OCI-LY7 (cell line): ENCODE measurements at regions not wholly inside any gene's neighbourhood (a gene's known extent, or its start where the extent isn't known, plus 50 kb on each side); places are given as distances from the start of the nearest gene placed in this dataset.

Source experiments
- BruUV-seq: library from RNA; stranded (reverse); fragments of 400-500 nt; replicated peaks from 2 replicates; lab custom pipeline; 2021; lab: Mats Ljungman, UMichigan
- CTCF ChIA-PET: fragments of 300-600 bp; sonication (Branson Sonifier 250); formaldehyde crosslinking; loops from one replicate; lab custom pipeline; 2022; ENCODE audit warnings: antibody characterized with exemption; ENCODE audit not compliant: unreplicated experiment; lab: Charles Lee
- POLR2A ChIA-PET: fragments of 300-600 bp; sonication (Branson Sonifier 250); formaldehyde crosslinking; loops from one replicate; lab custom pipeline; 2022; ENCODE audit warnings: antibody characterized with exemption; lab: Charles Lee
- DNase-seq: peaks from one replicate; pipeline ENCODE4 v3.0.0-alpha.2; 2015; ENCODE audit warnings: low spot score
- H2AFZ ChIP-seq: fragments of 200-600 bp; sonication (generic), shearing (Covaris generic); 2 replicates; pipeline ENCODE4 v1.6.1; 2014; ENCODE audit warnings: mild to moderate bottlenecking, antibody characterized with exemption, low read length, moderate library complexity
- H3K27ac ChIP-seq: fragments of 200-600 bp; sonication (generic); 2 replicates; pipeline ENCODE4 v1.5.1; 2014; ENCODE audit warnings: mixed run types, low read depth, mild to moderate bottlenecking, moderate library complexity, low read length, inconsistent platforms; ENCODE audit not compliant: poor library complexity, severe bottlenecking
- H3K36me3 ChIP-seq: fragments of 200-600 bp; sonication (generic); 2 replicates; pipeline ENCODE4 v1.6.1; 2014; ENCODE audit warnings: mild to moderate bottlenecking, antibody characterized with exemption, low read length, moderate library complexity, mixed read lengths; ENCODE audit not compliant: insufficient read depth
- H3K4me1 ChIP-seq: fragments of 200-600 bp; sonication (generic); 2 replicates; pipeline ENCODE4 v1.5.1; 2014; ENCODE audit warnings: mild to moderate bottlenecking, low read length; ENCODE audit not compliant: insufficient read depth, poor library complexity, severe bottlenecking
- H3K4me2 ChIP-seq: fragments of 200-600 bp; sonication (generic); 2 replicates; pipeline ENCODE4 v1.6.1; 2014; ENCODE audit warnings: mild to moderate bottlenecking, low read length
- H3K4me3 ChIP-seq: fragments of 200-600 bp; sonication (generic); 2 replicates; pipeline ENCODE4 v1.5.1; 2014; ENCODE audit warnings: mild to moderate bottlenecking, low read depth, low read length; ENCODE audit not compliant: poor library complexity, severe bottlenecking
- H3K79me2 ChIP-seq: fragments of 200-600 bp; sonication (generic); 2 replicates; pipeline ENCODE4 v1.6.1; 2016; ENCODE audit warnings: low read depth, mild to moderate bottlenecking, low read length, moderate library complexity, mixed read lengths; ENCODE audit not compliant: insufficient read depth
- H3K9me2 ChIP-seq: fragments of 200-600 bp; sonication (generic); 2 replicates; pipeline ENCODE4 v1.6.1; 2016; ENCODE audit warnings: mild to moderate bottlenecking, low read length, mixed read lengths; ENCODE audit not compliant: insufficient read depth
- H3K9me3 ChIP-seq: fragments of 200-600 bp; sonication (generic); 2 replicates; pipeline ENCODE4 v1.6.1; 2014; ENCODE audit warnings: mild to moderate bottlenecking, mixed run types, low read length, mixed read lengths
- H4K20me1 ChIP-seq: fragments of 200-600 bp; sonication (generic); 2 replicates; pipeline ENCODE4 v1.6.1; 2014; ENCODE audit warnings: mild to moderate bottlenecking, antibody characterized with exemption, low read length, moderate library complexity, mixed read lengths; ENCODE audit not compliant: insufficient read depth
- CTCF ChIP-seq: fragments of 200-600 bp; sonication (generic); conservative IDR thresholded peaks from 2 replicates; pipeline ENCODE4 v1.5.1; 2014; ENCODE audit warnings: mild to moderate bottlenecking, antibody characterized with exemption, low read length, moderate library complexity, mixed read lengths
- EZH2phosphoT487 ChIP-seq: fragments of 200-600 bp; sonication (generic); IDR thresholded peaks from 2 replicates; pipeline ENCODE4 v1.6.1; 2018; ENCODE audit warnings: low read depth, borderline replicate concordance, mild to moderate bottlenecking, mixed run types, antibody characterized with exemption, low read length, moderate library complexity, mixed read lengths
- intact Hi-C: fragments of 100-400 bp; cut with micrococcal nuclease; formaldehyde crosslinking; loops from one replicate; pipeline ENCODE4 v1.10.0; 2022; ENCODE audit not compliant: unreplicated experiment

- Histone ChIP-seq H3K4me1 (no peaks in the 10 kb centered on the region), H2AFZ (no peak overlapping the region), H3K4me2 (no peak overlapping the region), H3K36me3 (no peaks in the 10 kb centered on the region), H3K9me2 (no peaks in the 10 kb centered on the region), H3K9me3 (no peaks in the 10 kb centered on the region), H4K20me1 (no peaks in the 10 kb centered on the region), H3K4me3 (no peak overlapping the region), H3K27ac (no peak overlapping the region), H3K79me2 (no peaks in the 10 kb centered on the region)
- no TSS peak for BruUV-seq
- no peak for DNase-seq
- POLR2A ChIA-PET: interaction anchor here (0.5 to 1.1 kb wide), 2 partner anchors 9 to 11 kb away, joined by 4 to 13 read pairs; no protein-coding TSS in a partner anchor
- no peak for TF ChIP-seq CTCF
- no peak for TF ChIP-seq EZH2phosphoT487
- intact Hi-C loops: no loop called here
- CTCF ChIA-PET: no interaction called here
Measured at GRCh38 chr4:160371446-160371845, 1268.6 kb downstream of the RAPGEF2 start.

DNA sequence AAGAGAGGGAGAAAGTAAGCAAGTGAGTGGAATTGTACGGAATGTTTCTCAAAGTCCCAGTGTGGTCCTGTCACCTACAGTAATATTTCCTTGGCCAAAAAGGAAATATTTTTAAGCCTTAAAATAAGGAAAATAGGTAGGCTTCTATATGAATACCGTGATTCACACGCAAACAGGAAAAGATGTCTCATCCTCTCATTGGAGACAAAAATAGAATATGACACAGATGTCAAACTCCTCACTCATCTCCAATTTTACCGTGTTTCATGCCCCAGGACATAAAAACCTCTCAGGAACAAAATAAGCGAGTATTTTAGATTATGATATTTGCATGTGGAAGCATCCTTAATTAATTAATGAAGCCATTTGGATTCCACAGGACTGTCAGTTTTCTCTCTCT, 1269.5 kb downstream of the RAPGEF2 start:
- Histone ChIP-seq H3K4me3 (no peak overlapping the region), H3K4me2 (no peak overlapping the region), H3K27ac (no peak overlapping the region), H4K20me1 (no peaks in the 10 kb centered on the region), H3K4me1 (no peaks in the 10 kb centered on the region), H3K79me2 (no peaks in the 10 kb centered on the region), H2AFZ (no peak overlapping the region), H3K9me2 (no peaks in the 10 kb centered on the region), H3K9me3 (no peaks in the 10 kb centered on the region), H3K36me3 (no peaks in the 10 kb centered on the region)
- TF ChIP-seq CTCF (no peak), EZH2phosphoT487 (no peak)
- intact Hi-C loops: no loop called here
- BruUV-seq: no TSS peak
- ChIA-PET POLR2A (no interaction called here), CTCF (no interaction called here)
- no peak for DNase-seq

- H4K20me1 ChIP-seq: no peaks in the 10 kb centered on the region
- no peak overlapping the region for H2AFZ ChIP-seq
- intact Hi-C loops: no loop called here
- no peaks in the 10 kb centered on the region for H3K4me1 ChIP-seq
- no peaks in the 10 kb centered on the region for H3K9me3 ChIP-seq
- no peak overlapping the region for H3K4me3 ChIP-seq
- TF ChIP-seq EZH2phosphoT487 (no peak), CTCF (no peak)
- DNase-seq: no peak
- no peaks in the 10 kb centered on the region for H3K36me3 ChIP-seq
- no peaks in the 10 kb centered on the region for H3K79me2 ChIP-seq
- POLR2A ChIA-PET: no interaction called here
- H3K4me2 ChIP-seq: no peak overlapping the region
- H3K9me2 ChIP-seq: no peaks in the 10 kb centered on the region
- H3K27ac ChIP-seq: no peak overlapping the region
- CTCF ChIA-PET: no interaction called here
- no TSS peak for BruUV-seq
Measured at GRCh38 chr4:160373911-160374310, 1271.0 kb downstream of the RAPGEF2 start.
